ENCODE measurements at regions not wholly inside any gene's neighbourhood (a gene's known extent, or its start where the extent isn't known, plus 50 kb on each side); places are given as distances from the start of the nearest gene placed in this dataset.

DNA sequence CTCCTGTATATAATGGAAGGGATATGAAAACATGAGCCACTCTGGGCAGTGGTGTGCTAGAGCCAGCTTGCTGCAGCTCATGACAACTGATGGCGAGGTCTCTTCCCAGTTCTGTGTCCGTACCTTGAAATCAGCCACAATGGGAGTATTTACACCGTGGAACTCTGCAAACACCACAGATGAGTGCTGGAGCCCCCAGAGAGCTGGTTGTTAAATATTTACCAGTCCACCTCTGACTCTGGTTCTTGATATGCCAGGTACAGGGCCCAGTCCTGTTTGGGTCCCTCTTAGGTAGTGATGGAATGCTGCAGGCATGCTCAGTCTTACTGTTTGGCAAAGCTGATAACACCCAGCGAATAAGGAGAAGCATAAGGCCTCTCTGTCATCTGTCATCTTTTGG, 116.1 kb upstream of the GLI2 start (continued):
- TF ChIP-seq, protein P1, sequence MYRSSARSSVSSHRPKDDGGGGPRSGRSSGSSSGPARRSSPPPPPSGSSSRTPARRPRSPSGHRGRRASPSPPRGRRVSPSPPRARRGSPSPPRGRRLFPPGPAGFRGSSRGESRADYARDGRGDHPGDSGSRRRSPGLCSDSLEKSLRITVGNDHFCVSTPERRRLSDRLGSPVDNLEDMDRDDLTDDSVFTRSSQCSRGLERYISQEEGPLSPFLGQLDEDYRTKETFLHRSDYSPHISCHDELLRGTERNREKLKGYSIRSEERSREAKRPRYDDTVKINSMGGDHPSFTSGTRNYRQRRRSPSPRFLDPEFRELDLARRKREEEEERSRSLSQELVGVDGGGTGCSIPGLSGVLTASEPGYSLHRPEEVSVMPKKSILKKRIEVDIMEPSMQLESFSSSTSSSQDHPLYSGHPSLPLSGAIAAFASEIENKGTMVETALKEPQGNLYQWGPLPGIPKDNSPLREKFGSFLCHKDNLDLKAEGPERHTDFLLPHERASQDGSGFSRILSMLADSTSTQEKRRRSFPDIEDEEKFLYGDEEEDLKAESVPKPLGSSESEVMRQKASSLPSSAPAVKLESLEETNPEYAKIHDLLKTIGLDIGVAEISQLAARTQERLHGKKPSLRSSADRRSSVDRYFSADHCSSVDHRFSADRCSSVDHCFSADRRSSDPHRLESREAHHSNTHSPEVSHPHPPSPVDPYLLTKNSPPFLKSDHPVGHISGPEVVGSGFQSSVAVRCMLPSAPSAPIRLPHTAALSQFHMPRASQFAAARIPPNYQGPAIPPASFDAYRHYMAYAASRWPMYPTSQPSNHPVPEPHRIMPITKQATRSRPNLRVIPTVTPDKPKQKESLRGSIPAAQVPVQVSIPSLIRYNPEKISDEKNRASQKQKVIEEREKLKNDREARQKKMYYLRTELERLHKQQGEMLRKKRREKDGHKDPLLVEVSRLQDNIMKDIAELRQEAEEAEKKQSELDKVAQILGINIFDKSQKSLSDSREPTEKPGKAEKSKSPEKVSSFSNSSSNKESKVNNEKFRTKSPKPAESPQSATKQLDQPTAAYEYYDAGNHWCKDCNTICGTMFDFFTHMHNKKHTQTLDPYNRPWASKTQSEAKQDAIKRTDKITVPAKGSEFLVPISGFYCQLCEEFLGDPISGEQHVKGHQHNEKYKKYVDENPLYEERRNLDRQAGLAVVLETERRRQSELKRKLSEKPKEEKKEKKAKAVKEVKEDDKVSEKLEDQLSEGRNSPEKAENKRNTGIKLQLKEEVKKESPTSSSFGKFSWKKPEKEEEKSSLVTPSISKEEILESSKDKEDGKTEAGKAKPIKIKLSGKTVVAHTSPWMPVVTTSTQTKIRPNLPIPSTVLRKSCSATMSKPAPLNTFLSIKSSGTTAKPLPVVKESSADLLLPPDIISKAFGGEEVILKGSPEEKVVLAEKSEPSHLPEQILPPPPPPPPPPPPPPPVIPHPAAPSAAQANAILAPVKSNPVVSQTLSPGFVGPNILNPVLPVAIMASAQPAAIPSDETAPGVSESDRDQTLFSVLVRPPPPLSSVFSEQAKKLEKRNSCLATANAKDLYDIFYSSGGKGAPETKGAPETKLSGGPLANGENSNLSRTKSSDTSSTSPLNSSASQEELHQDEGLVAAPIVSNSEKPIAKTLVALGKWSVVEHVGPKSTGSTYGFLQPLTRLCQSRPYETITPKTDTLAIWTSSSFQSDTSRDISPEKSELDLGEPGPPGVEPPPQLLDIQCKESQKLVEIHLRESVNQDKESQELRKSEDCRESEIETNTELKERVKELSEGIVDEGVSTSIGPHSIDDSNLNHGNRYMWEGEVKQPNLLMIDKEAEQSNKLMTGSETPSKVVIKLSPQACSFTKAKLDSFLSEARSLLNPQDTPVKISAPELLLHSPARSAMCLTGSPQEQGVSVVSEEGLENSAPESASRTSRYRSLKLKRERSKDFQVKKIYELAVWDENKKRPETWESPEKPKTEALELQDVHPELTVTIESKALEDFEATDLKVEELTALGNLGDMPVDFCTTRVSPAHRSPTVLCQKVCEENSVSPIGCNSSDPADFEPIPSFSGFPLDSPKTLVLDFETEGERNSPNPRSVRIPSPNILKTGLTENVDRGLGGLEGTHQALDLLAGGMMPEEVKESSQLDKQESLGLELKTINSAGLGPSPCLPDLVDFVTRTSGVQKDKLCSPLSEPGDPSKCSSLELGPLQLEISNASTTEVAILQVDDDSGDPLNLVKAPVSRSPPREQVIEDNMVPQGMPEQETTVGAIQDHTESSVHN (CRISPR knock-in tag; IDR thresholded peaks at IDR 0.05), result no peak
- TF ChIP-seq ZNF768 (CRISPR knock-in tag; IDR thresholded peaks at IDR 0.05) (no peak), HOXD1 (CRISPR knock-in tag; IDR thresholded peaks at IDR 0.05) (no peak), ZNF180 (CRISPR knock-in tag; IDR thresholded peaks at IDR 0.05; ENCODE audit: borderline replicate concordance, low read depth) (no peak), ZMYM2 (CRISPR knock-in tag; IDR thresholded peaks at IDR 0.05) (no peak), SMAD9 (CRISPR knock-in tag; IDR thresholded peaks at IDR 0.05) (no peak), ZNF326 (CRISPR knock-in tag; IDR thresholded peaks at IDR 0.05; ENCODE audit: borderline replicate concordance) (no peak), PRMT3 (CRISPR knock-in tag; IDR thresholded peaks at IDR 0.05; ENCODE audit: borderline replicate concordance, low read depth) (no peak), KDM6A (CRISPR knock-in tag; IDR thresholded peaks at IDR 0.05; ENCODE audit: low read depth) (no peak), ZSCAN31 (CRISPR knock-in tag; IDR thresholded peaks at IDR 0.05; ENCODE audit: low read depth) (0 out of 2 replicates have a peak, but pooled peaks have one; percentile 42), ZNF12 (CRISPR knock-in tag; IDR thresholded peaks at IDR 0.05) (no peak)
- TF ChIP-seq, protein P2, sequence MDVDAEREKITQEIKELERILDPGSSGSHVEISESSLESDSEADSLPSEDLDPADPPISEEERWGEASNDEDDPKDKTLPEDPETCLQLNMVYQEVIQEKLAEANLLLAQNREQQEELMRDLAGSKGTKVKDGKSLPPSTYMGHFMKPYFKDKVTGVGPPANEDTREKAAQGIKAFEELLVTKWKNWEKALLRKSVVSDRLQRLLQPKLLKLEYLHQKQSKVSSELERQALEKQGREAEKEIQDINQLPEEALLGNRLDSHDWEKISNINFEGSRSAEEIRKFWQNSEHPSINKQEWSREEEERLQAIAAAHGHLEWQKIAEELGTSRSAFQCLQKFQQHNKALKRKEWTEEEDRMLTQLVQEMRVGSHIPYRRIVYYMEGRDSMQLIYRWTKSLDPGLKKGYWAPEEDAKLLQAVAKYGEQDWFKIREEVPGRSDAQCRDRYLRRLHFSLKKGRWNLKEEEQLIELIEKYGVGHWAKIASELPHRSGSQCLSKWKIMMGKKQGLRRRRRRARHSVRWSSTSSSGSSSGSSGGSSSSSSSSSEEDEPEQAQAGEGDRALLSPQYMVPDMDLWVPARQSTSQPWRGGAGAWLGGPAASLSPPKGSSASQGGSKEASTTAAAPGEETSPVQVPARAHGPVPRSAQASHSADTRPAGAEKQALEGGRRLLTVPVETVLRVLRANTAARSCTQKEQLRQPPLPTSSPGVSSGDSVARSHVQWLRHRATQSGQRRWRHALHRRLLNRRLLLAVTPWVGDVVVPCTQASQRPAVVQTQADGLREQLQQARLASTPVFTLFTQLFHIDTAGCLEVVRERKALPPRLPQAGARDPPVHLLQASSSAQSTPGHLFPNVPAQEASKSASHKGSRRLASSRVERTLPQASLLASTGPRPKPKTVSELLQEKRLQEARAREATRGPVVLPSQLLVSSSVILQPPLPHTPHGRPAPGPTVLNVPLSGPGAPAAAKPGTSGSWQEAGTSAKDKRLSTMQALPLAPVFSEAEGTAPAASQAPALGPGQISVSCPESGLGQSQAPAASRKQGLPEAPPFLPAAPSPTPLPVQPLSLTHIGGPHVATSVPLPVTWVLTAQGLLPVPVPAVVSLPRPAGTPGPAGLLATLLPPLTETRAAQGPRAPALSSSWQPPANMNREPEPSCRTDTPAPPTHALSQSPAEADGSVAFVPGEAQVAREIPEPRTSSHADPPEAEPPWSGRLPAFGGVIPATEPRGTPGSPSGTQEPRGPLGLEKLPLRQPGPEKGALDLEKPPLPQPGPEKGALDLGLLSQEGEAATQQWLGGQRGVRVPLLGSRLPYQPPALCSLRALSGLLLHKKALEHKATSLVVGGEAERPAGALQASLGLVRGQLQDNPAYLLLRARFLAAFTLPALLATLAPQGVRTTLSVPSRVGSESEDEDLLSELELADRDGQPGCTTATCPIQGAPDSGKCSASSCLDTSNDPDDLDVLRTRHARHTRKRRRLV (CRISPR knock-in tag; IDR thresholded peaks at IDR 0.05), result no peak
- TF ChIP-seq, protein P3, sequence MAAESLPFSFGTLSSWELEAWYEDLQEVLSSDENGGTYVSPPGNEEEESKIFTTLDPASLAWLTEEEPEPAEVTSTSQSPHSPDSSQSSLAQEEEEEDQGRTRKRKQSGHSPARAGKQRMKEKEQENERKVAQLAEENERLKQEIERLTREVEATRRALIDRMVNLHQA (CRISPR knock-in tag; IDR thresholded peaks at IDR 0.05), result no peak
- TF ChIP-seq, protein P4, sequence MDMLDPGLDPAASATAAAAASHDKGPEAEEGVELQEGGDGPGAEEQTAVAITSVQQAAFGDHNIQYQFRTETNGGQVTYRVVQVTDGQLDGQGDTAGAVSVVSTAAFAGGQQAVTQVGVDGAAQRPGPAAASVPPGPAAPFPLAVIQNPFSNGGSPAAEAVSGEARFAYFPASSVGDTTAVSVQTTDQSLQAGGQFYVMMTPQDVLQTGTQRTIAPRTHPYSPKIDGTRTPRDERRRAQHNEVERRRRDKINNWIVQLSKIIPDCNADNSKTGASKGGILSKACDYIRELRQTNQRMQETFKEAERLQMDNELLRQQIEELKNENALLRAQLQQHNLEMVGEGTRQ (IDR thresholded peaks at IDR 0.05; ENCODE audit: low read depth, low read length), result no peak
- TF ChIP-seq, protein P4 (CRISPR knock-in tag; IDR thresholded peaks at IDR 0.05; ENCODE audit: borderline replicate concordance), result no peak
